ENCODE measurements at regions not wholly inside any gene's neighbourhood (a gene's known extent, or its start where the extent isn't known, plus 50 kb on each side); places are given as distances from the start of the nearest gene placed in this dataset.

DNA sequence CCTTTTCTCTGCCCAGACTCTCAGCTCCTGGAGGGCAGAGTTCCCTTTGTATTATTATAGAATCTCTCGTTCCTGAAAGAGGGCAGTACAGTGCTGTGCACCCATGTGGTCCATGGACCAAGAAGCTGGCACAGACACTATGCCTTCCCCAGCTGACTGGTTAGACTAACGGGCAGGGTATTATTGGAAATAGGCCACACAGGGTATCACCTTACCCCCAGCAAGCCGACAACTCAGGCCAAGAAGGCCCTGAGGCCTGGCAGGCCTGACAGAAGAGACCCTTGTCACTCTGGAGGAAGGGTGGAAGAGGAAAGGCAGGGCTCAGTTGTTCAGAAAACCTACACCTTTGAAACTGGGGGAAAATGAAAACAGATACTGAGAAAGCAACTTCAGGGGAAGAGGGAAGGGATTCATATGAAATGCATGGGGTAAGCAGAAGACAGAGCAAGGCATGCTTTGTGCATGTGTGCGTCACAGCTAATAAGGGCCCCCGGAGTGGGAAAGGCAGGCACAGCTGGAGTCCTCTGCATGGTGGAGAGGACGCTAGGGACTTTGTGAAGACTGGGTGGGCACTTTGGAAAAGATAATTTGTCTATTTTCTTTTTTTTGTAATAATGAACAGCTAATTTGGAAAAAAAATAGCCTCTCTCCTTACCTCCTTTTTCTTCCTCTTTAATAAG lies 476.8 kb upstream of the CELF4 start:
- intact Hi-C loops (cut with micrococcal nuclease): no loop called here
- ChIA-PET CTCF (no interaction called here), POLR2A (no interaction called here)
- TF ChIP-seq, protein P1, sequence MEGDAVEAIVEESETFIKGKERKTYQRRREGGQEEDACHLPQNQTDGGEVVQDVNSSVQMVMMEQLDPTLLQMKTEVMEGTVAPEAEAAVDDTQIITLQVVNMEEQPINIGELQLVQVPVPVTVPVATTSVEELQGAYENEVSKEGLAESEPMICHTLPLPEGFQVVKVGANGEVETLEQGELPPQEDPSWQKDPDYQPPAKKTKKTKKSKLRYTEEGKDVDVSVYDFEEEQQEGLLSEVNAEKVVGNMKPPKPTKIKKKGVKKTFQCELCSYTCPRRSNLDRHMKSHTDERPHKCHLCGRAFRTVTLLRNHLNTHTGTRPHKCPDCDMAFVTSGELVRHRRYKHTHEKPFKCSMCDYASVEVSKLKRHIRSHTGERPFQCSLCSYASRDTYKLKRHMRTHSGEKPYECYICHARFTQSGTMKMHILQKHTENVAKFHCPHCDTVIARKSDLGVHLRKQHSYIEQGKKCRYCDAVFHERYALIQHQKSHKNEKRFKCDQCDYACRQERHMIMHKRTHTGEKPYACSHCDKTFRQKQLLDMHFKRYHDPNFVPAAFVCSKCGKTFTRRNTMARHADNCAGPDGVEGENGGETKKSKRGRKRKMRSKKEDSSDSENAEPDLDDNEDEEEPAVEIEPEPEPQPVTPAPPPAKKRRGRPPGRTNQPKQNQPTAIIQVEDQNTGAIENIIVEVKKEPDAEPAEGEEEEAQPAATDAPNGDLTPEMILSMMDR (IDR thresholded peaks at IDR 0.05; ENCODE audit: unreplicated experiment): no peak
- H3K4me1 Mint-ChIP-seq (ENCODE audit: insufficient read depth, unreplicated experiment): no peaks in the 10 kb centered on the region
- H3K4me3 Mint-ChIP-seq (ENCODE audit: unreplicated experiment): no peak overlapping the region
- DNase-seq (ENCODE audit: unreplicated experiment): no peak
- BruUV-seq (replicated peaks): no TSS peak
- H3K9me3 Mint-ChIP-seq (ENCODE audit: unreplicated experiment): no peaks in the 10 kb centered on the region
- H3K27ac Mint-ChIP-seq (ENCODE audit: low read depth, unreplicated experiment): no peak overlapping the region
- H3K27me3 Mint-ChIP-seq (ENCODE audit: insufficient read depth, unreplicated experiment): peaks cover 37% of the 10 kb centered on the region
- H3K36me3 Mint-ChIP-seq (ENCODE audit: insufficient read depth, unreplicated experiment): no peaks in the 10 kb centered on the region

DNA sequence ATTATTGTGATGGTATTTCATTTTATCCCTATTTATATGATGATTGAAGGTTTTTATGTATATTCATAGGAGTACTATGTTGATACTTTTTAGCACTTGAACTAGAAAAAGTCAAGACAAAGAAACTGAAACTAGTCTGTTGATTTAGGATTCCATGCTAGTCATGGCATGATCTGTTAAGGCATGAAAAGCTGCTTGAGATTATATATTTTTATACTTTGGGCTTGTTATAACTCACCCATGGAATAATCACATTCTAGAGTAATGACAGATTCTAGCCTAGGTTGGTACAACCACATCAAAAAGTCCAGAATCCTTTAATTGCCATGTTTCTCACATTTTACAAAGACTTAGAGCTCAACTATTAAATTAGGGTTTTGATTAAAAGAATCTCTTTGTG lies 472.6 kb upstream of the CELF4 start:
- H3K36me3 Mint-ChIP-seq (ENCODE audit: insufficient read depth, unreplicated experiment): no peaks in the 10 kb centered on the region
- no TSS peak for BruUV-seq (replicated peaks)
- POLR2A ChIA-PET: interaction anchor here (0.6 to 0.7 kb wide), 2 partner anchors 22 to 30 kb away, joined by 3 to 4 read pairs; no protein-coding TSS in a partner anchor
- no peaks in the 10 kb centered on the region for H3K9me3 Mint-ChIP-seq (ENCODE audit: unreplicated experiment)
- no peak for DNase-seq (ENCODE audit: unreplicated experiment)
- no peak overlapping the region for H3K27ac Mint-ChIP-seq (ENCODE audit: low read depth, unreplicated experiment)
- TF ChIP-seq, protein P1 (IDR thresholded peaks at IDR 0.05; ENCODE audit: unreplicated experiment): no peak
- no peak overlapping the region for H3K4me3 Mint-ChIP-seq (ENCODE audit: unreplicated experiment)
- peaks cover 6% of the 10 kb centered on the region for H3K27me3 Mint-ChIP-seq (ENCODE audit: insufficient read depth, unreplicated experiment)
- CTCF ChIA-PET: interaction anchor here (0.6 kb wide), 1 partner anchor 591 kb away, joined by 3 read pairs; no protein-coding TSS in a partner anchor
- intact Hi-C loops (cut with micrococcal nuclease): no loop called here
- peaks cover 4% of the 10 kb centered on the region for H3K4me1 Mint-ChIP-seq (ENCODE audit: insufficient read depth, unreplicated experiment)

DNA sequence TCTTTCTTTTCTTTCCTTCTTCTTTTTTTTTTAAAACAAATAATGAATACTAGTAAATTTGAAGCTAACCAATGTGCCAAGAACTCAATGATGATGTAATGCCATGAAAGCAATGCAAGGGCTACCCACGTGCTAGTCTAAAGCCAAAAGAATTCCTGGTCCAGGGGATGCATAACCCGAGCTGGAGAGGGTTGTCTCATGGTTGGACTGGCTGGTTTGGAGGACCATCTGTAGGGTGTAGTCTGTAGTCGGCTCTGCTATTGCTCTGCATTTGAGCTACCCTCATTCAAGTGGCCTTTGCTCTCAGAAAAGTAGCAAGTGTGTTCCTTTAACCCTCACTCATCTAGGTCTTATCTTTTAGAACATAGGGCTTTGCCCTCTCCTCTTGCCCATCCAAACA lies 469.6 kb upstream of the CELF4 start:
- no peak for DNase-seq (ENCODE audit: unreplicated experiment)
- ChIA-PET CTCF (no interaction called here), POLR2A (no interaction called here)
- Mint-ChIP-seq H3K27ac (ENCODE audit: low read depth, unreplicated experiment) (no peak overlapping the region), H3K4me1 (ENCODE audit: insufficient read depth, unreplicated experiment) (peaks cover 11% of the 10 kb centered on the region), H3K4me3 (ENCODE audit: unreplicated experiment) (no peak overlapping the region), H3K27me3 (ENCODE audit: insufficient read depth, unreplicated experiment) (no peaks in the 10 kb centered on the region), H3K36me3 (ENCODE audit: insufficient read depth, unreplicated experiment) (no peaks in the 10 kb centered on the region), H3K9me3 (ENCODE audit: unreplicated experiment) (no peaks in the 10 kb centered on the region)
- BruUV-seq (replicated peaks): no TSS peak
- intact Hi-C loops (cut with micrococcal nuclease): no loop called here
- TF ChIP-seq, protein P1 (IDR thresholded peaks at IDR 0.05; ENCODE audit: unreplicated experiment): no peak

DNA sequence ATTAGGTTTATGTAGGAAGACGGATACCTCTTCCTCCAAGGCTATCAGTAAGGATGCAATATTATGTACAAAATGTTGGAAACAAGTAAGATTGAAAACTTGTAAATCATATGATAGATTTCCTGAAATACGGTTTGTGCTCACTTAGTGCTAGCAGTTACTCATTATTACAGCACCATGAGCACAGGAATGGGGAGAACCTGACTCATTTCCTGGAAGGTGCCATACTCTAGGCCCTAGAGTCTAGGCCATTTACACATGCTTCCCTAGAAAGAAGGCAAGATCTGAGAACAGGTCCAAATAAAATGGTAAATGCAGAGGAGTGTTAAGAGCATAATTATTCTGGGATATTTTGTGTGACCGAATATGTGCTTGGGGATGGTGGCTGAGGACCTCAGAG lies 467.7 kb upstream of the CELF4 start:
- H3K4me3 Mint-ChIP-seq (ENCODE audit: unreplicated experiment): no peak overlapping the region
- CTCF ChIA-PET: no interaction called here
- intact Hi-C loops (cut with micrococcal nuclease): no loop called here

More for the DNA sequence above, 467.7 kb upstream of the CELF4 start:
- Mint-ChIP-seq H3K27me3 (ENCODE audit: insufficient read depth, unreplicated experiment) (no peaks in the 10 kb centered on the region), H3K36me3 (ENCODE audit: insufficient read depth, unreplicated experiment) (no peaks in the 10 kb centered on the region), H3K9me3 (ENCODE audit: unreplicated experiment) (no peaks in the 10 kb centered on the region), H3K27ac (ENCODE audit: low read depth, unreplicated experiment) (no peak overlapping the region), H3K4me1 (ENCODE audit: insufficient read depth, unreplicated experiment) (peaks cover 11% of the 10 kb centered on the region)
- TF ChIP-seq, protein P1 (IDR thresholded peaks at IDR 0.05; ENCODE audit: unreplicated experiment): no peak
- POLR2A ChIA-PET: no interaction called here
- no TSS peak for BruUV-seq (replicated peaks)
- DNase-seq (ENCODE audit: unreplicated experiment): peak; percentile 32

All from MCF 10A (cell line).